ENCODE measurements at regions not wholly inside any gene's neighbourhood (a gene's known extent, or its start where the extent isn't known, plus 50 kb on each side); places are given as distances from the start of the nearest gene placed in this dataset.
"Not testable (repeated sequence)": the region's sequence is repeated elsewhere in the genome, so short reads cannot be mapped to it uniquely, and the experiment has no call there.

- in situ Hi-C loops (cut with MboI; ENCODE audit: low pct_unique_long_range_greater_than_20kb in 2 of 9, low sequenced_read_pairs in 9 of 9, unreplicated experiment in 9 of 9): no loop called here
- Histone ChIP-seq H3K27ac (no peak overlapping the region), H3K4me3 (no peak overlapping the region), H3K4me1 (replicated peaks in 1 of 2) (peaks cover 0 to 6% of the 10 kb centered on the region in 2 donors)
- ATAC-seq (replicated peaks in 6 of 8): no peak
These were observed 57.0 kb downstream of the OR10A6 start for GRCh38 chr11:7874056-7874455.

GRCh38 chr11:7872890-7873289 is 58.2 kb downstream of the OR10A6 start:
- H3K4me1 ChIP-seq (replicated peaks in 1 of 2): peaks cover 0 to 6% of the 10 kb centered on the region in 2 donors
- ATAC-seq (replicated peaks in 6 of 8): peak in 2 of 8 experiments; percentile 35 to 75
- in situ Hi-C loops (cut with MboI; ENCODE audit: low pct_unique_long_range_greater_than_20kb in 2 of 9, low sequenced_read_pairs in 9 of 9, unreplicated experiment in 9 of 9): no loop called here
- H3K27ac ChIP-seq: no peak overlapping the region
- WGBS, 10 experiments: 0 to 33% (median 20%) methylated on average over 1 of the region's 1 CpG; no CpG with 5 or more reads in 1 of the 10 experiments
- H3K4me3 ChIP-seq: no peak overlapping the region

- Histone ChIP-seq H3K4me1 (replicated peaks in 1 of 2) (peaks cover 0 to 6% of the 10 kb centered on the region in 2 donors), H3K27ac (no peak overlapping the region), H3K4me3 (no peak overlapping the region)
- ATAC-seq (replicated peaks in 6 of 8): peak in 1 of 8 experiments; percentile 57
- in situ Hi-C loops (cut with MboI; ENCODE audit: low pct_unique_long_range_greater_than_20kb in 2 of 9, low sequenced_read_pairs in 9 of 9, unreplicated experiment in 9 of 9): no loop called here
These were observed 60.0 kb downstream of the OR10A6 start for GRCh38 chr11:7871056-7871455.

- H3K4me3 ChIP-seq: no peak overlapping the region
- ATAC-seq (replicated peaks in 6 of 8): no peak
- in situ Hi-C loops (cut with MboI; ENCODE audit: low pct_unique_long_range_greater_than_20kb in 2 of 9, low sequenced_read_pairs in 9 of 9, unreplicated experiment in 9 of 9): no loop called here
- 36 to 100% (median 75%) methylated on average over 1 of the region's 1 CpG; no CpG with 5 or more reads in 3 of the 10 experiments for WGBS, 10 experiments
- H3K27ac ChIP-seq: no peak overlapping the region
- H3K4me1 ChIP-seq (replicated peaks in 1 of 2): peaks cover 0 to 6% of the 10 kb centered on the region in 2 donors
These were observed 61.6 kb downstream of the OR10A6 start for GRCh38 chr11:7869467-7869866.

- not testable (repeated sequence) for H3K4me1 ChIP-seq (replicated peaks in 1 of 2); H3K4me3 ChIP-seq
- 40% methylated on average over 2 of the region's 14 CpGs; no CpG with 5 or more reads in 9 of the 10 experiments for WGBS, 10 experiments
These were observed 64.5 kb upstream of the OR5P2 start for GRCh38 chr11:7861292-7861691.

GRCh38 chr11:7860844-7861243 is 64.1 kb upstream of the OR5P2 start:
- H3K4me1 ChIP-seq (replicated peaks in 1 of 2); in situ Hi-C loops (cut with MboI; ENCODE audit: low pct_unique_long_range_greater_than_20kb in 2 of 9, low sequenced_read_pairs in 9 of 9, unreplicated experiment in 9 of 9); ATAC-seq (replicated peaks in 6 of 8); H3K27ac ChIP-seq; H3K4me3 ChIP-seq: not testable (repeated sequence)
- WGBS, 10 experiments: 20 to 80% (median 34%) methylated on average over 1 to 3 of the region's 14 CpGs; no CpG with 5 or more reads in 4 of the 10 experiments

More at GRCh38 chr11:7861292-7861691, 64.5 kb upstream of the OR5P2 start:
- ATAC-seq (replicated peaks in 6 of 8); in situ Hi-C loops (cut with MboI; ENCODE audit: low pct_unique_long_range_greater_than_20kb in 2 of 9, low sequenced_read_pairs in 9 of 9, unreplicated experiment in 9 of 9); H3K27ac ChIP-seq: not testable (repeated sequence)

- in situ Hi-C loops (cut with MboI; ENCODE audit: low pct_unique_long_range_greater_than_20kb in 2 of 9, low sequenced_read_pairs in 9 of 9, unreplicated experiment in 9 of 9): no loop called here
- no peak for ATAC-seq (replicated peaks in 6 of 8)
- H3K4me1 ChIP-seq (replicated peaks in 1 of 2): no peaks in the 10 kb centered on the region
- H3K4me3 ChIP-seq: no peak overlapping the region
- WGBS, 10 experiments: 19 to 95% (median 82%) methylated on average over 1 to 7 of the region's 7 CpGs
- H3K27ac ChIP-seq: no peak overlapping the region
These were observed 61.3 kb upstream of the OR5P2 start for GRCh38 chr11:7858006-7858405.

- Histone ChIP-seq H3K4me1 (replicated peaks in 1 of 2) (no peaks in the 10 kb centered on the region), H3K27ac (no peak overlapping the region), H3K4me3 (no peak overlapping the region)
- WGBS, 10 experiments: 43 to 100% (median 92%) methylated on average over 1 to 4 of the region's 4 CpGs
- ATAC-seq (replicated peaks in 6 of 8): no peak
- in situ Hi-C loops (cut with MboI; ENCODE audit: low pct_unique_long_range_greater_than_20kb in 2 of 9, low sequenced_read_pairs in 9 of 9, unreplicated experiment in 9 of 9): no loop called here
These were observed 54.6 kb upstream of the OR5P2 start for GRCh38 chr11:7851391-7851790.

- no peaks in the 10 kb centered on the region for H3K4me1 ChIP-seq (replicated peaks in 1 of 2)
- 0 to 90% (median 35%) methylated on average over 1 to 10 of the region's 10 CpGs; no CpG with 5 or more reads in 2 of the 10 experiments for WGBS, 10 experiments
- peak in 2 of 8 experiments; percentile 26 to 59 for ATAC-seq (replicated peaks in 6 of 8)
- H3K27ac ChIP-seq: no peak overlapping the region
- in situ Hi-C loops (cut with MboI; ENCODE audit: low pct_unique_long_range_greater_than_20kb in 2 of 9, low sequenced_read_pairs in 9 of 9, unreplicated experiment in 9 of 9): no loop called here
- no peak overlapping the region for H3K4me3 ChIP-seq
These were observed 52.3 kb upstream of the OR5P2 start for GRCh38 chr11:7849018-7849417.
